ENCODE measurements at regions not wholly inside any gene's neighbourhood (a gene's known extent, or its start where the extent isn't known, plus 50 kb on each side); places are given as distances from the start of the nearest gene placed in this dataset.

DNA sequence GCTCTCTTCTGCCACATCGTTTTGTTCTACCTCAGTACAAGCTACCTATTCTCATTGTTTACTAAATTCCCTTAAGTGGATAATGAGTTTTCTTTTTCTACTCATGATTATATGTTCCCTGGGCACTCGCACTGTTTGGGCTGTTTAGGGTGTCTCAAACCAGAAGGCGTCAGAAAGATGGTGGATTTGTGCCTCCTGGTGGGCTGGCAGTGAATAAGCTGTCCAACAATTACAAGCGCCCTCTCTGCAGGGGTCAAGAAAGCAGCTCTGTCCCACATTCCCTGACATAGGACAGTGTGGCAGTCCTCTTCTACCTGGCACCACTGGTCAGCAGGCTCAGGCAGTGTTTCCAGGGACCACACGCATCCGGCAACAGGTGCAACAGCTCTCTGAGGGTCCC lies 173.4 kb upstream of the PPP2R3A start:
- no peak for DNase-seq (ENCODE audit: low read depth, low spot score)

DNA sequence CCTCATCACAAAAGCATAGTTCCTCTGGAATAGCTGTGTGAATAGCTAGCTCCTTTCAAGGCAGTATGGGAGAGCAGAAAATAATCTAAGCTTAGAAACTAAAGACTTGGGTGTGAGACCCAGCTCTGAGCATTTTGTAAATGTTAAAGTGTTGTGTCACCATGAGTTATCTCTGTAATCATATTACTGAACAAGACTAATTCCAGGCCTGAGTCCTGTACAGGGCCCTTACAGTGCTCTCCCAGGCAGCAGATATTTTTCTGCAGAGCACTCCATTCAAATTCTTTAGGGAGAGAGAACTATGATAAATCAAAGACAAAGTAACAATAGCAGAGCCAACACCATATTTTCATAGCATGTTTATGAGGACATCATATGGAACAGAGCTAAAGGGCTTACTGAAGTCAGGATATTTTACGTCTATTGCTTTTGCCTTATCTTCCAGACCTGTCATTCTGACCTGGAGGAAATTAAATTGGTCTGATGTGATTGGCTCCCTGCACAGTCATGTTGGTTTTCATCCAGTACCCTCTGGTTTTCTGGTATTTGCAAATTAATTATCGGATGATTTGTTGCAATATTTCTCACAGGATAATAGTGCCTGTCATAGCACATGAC lies 172.6 kb upstream of the PPP2R3A start:
- DNase-seq (ENCODE audit: low read depth, low spot score), result no peak

DNA sequence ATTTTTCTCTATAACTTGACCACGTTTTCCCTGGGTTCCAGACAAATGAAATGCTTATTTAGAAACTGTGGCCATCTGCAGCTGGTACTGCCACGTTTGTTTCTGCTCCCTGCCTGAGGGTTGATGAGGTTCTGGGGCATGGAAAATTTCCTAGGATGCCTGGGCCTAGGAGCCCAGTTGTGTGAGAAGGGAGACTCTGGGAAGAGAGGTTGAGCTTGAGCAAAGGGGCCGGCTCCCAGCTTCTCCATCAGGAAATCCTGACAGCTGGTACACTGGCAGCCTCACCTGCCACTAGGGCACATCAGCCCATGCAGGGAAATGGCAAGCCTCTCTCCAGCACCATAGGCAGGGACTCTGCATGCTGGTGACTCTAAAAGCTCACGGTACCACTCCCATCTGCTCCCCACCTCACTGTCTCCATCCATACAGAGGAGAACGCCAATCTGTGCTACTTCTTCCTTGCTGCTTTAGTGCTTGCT lies 165.4 kb upstream of the PPP2R3A start:
- no peak for DNase-seq (ENCODE audit: low read depth, low spot score)

DNA sequence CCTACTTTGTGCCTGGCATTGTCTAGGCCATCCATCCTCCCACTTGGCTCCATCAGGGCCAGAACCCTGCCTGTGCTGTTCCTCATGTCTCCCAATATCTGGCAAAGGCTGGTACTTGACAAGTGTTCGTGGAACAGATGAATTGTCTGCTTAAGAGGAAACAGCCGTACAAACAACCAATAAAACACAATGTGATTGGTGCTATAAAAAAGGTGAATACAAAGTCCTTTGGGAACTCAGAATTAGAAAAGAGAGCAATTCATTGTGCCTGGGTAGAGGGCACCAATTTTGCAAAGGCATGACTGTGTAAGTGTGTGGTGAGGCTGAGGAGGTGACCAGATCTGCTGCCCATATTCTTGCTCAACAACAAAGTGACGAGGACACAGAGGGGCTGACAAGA lies 164.5 kb upstream of the PPP2R3A start:
- DNase-seq (ENCODE audit: low read depth, low spot score), result no peak

DNA sequence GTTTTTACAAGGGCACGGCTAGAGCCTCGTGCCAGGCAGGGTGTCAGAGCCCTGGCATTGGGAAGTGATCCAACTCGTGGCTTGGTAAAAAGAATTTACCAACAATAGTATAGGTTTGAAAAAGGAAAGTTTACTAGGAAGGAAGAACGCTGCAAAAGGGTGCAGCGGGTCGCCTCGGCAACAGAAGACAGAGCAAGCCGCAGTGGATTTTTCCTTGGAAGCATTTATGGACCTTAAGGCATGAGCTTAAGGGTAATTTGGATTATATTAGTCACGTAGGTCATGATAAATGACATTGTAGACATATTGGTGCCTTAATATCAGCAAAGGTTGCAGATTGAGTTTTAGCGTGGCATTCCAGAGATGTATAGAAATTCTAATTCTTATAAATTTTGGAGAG lies 163.4 kb upstream of the PPP2R3A start:
- DNase-seq (ENCODE audit: low read depth, low spot score), result no peak

DNA sequence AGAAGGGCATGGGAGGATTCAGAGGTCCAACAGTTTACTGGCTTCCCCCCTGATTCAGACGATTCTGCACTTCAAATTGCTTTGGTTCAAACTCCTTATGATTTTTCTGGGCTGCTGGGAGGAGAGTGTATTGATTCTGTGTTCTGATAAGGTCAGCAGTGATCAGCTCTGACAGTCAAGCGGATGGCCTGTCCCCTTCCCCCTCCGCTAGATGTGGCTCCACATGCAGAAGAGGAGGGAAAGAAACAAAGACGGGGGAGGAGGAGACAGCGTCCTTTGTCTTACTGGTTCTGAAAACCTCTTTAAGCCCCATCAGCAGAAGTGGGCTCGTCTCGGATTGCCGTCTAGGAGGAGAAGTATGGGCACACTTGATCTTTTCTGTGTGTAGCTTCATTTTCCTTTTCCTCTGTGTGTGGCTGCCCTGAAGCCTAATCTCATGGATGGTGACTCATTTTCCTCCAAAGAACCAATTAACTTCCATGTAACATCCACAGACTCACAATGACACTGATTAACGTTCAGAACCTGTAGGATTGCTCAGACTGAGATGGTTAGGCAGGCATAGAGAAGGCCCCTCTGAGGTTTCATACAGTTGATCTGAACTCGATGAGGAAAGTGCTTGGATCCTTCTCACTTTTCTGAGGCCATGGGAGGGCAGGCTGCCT lies 162.4 kb upstream of the PPP2R3A start:
- DNase-seq (ENCODE audit: low read depth, low spot score), result no peak

DNA sequence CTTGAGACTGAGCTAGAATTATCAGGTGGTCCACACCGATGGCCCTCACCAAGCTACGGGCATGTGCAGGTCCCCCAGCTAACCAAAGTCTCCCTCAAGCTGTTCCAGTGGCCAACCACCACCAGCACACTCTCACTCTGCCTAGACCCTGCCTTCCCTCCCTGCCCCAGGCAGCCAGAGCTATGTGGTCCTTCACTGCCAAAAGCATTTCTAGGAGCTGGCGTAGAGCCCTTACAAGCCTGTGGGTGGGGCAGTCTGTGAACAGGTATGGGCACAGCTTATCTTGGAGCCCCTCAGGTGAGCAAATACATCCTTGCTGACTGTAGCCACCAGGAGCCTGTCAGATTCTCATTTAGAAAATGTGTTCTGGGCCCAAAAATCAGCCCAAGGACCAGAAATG lies 159.8 kb upstream of the PPP2R3A start:
- no peak for DNase-seq (ENCODE audit: low read depth, low spot score)

DNA sequence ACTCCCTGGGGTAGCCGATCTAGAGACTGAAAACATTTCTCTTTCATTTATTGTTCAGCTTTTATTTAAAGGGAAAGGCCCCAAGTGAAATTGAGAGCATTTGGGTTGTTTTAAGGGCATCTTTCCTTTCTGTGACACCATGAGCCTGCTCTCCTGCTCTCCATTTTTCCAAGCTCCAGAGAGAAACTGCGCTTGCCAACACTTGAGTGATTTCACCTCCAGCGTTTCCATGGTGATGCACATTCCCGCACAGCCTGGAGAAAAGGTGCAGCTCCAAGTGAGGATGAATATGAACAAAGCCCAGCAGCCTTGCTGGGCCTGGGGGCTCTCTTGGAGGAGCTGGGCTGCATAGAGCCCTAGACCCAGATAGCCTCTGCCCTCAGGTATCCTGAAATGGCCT lies 159.2 kb upstream of the PPP2R3A start:
- DNase-seq (ENCODE audit: low read depth, low spot score), result peak; percentile 32

DNA sequence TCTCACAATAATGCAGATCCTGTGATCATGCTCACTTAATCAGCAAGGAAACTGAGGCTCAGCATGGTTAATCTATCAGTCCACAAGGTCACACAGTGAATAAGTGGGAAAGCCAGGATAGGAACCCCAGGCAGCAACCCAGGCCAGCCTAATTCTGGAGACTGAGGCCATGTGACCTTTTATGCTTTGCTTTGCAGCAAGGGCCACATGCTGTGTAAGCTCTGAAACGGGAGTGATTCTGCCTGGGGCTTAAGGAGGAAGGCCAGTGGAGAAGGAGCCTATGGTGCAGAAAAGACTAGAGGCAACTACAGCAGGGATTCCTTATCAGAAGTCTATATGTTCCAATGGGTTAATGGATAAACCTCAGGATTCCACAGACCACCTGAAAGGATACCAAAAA lies 157.6 kb upstream of the PPP2R3A start:
- DNase-seq (ENCODE audit: low read depth, low spot score), result peak; percentile 61

DNA sequence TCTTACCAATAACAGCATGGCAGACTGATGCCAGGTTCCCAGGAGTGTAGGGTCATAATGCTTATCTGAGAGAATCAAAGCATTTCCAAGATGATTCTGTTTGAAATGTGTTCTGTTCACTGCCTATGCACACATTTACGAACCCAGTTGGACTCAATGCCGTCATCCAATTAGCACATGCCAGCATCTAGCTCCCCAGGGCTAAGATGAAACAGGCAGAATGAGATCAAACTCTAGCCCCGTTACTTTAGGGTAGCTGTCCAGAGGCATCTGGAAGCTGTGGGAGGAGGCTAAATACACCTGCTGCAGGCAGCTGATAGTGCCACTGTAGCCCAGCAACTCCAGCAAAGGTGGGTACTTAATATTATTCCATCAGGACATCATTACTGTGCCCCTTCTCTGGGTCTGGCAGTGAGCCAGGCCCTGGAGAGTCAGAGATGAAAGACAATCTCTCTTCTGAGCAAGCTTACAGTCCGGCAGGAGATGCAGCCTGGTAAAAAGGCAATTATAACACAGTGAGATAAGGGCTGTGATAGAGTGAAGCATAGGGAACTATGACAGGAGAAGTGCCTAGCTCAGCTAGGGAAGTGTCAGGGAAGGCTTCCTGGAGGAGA lies 156.4 kb upstream of the PPP2R3A start:
- DNase-seq (ENCODE audit: low read depth, low spot score), result no peak

DNA sequence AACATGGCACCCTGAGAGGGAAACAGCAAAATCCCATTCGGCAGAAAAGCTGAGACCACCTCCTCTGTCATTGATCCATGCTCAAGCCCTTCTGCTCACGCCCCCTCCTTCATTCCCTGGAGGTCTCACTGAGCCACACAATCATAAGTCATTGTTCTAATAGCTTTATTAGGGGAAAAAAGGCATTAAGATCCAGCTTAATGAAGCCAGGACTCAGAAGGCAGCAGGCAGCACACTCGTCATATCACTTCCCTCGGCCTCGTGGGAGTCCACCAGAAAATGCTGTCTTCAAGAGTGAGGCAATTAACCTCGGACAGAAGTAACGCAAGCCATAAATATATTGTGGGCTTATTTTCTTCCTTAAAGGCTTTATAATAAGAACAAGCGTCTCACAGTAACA lies 153.9 kb upstream of the PPP2R3A start:
- DNase-seq (ENCODE audit: low read depth, low spot score), result no peak

DNA sequence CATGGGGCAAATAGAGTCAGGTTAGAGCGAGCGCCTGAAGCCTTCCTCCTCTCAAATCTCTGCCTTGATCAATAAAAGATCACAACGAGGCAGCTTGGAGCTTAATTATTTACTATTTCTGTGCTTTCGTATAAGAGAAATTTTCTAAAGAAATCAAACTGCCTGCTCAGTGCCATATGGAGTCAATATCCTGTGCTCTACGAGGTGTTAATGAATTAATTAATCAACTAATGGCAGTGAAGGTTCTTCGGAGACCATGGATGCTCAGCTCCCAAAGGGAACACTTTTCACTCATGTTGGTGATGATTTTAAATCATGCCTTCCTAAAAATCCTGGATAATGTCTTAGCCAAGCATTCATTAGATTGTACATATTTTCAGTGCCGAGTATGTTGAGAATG lies 153.5 kb upstream of the PPP2R3A start:
- no peak for DNase-seq (ENCODE audit: low read depth, low spot score)

DNA sequence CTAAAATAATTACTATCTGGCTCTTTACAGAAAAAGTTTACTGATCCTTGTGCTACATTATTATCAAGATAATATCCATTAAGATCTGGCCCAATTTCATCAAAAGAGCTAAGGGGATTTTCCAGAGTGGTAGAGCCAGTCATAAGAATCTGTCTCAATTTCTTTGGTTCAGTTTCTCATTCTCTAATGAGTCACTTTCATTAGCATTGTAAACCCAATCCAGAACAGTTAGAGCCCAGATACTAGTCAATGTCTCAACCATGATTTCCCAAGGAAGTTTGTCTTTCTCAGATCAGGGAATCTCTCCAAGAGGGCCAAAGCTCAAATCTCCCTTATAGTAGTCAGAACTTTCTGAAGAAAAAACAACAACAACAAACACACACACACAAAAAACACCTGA lies 131.1 kb upstream of the PPP2R3A start:
- DNase-seq (ENCODE audit: low read depth, low spot score), result no peak

DNA sequence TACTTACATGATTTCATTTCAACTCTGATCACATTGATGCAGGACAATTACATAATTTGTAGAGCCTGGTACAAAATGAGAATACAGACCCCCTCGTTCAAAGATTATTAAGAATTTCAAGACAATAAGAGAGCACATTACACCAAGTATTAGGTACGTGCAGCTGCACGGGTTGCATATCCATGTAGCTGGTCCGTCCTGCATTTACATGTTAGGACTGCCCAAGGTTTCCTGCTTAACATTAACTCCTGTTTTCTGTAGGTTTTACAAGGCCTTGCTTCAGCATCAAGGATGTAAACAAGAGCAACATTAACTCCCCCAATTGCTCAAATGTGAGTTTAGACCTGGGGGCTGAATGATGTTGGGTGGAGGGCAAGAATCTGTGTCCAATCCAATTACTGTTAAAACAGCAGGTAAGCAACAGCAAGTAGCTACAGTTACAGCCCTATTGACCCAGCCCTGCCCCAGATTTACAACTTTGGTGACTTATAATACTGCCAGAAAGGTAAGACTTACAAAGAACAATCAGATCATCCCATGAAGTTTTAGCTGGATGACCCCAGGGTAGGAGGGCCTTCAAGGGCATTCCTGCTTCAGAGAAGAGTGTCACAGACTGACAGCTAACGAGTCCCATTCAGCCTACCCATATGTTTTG lies 127.4 kb upstream of the PPP2R3A start:
- no peak for DNase-seq (ENCODE audit: low read depth, low spot score)

DNA sequence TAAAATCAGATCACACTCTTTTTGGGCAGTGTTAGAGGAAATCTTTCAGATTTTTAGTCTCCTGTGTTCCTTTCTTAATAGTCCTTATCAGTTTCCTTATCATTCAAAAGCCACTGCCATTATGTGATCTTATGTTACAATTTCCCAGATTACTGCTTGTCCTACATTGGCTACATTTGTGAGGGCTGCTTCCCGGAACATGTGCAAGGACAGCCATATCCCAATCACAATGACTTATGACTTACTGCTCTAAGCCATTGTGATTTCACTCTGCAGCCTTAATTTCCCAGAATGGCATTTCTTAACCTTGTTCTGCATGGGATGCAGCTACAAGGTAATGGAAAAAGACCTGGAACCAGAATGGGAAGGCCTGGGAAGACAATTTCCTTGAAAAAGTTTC lies 125.1 kb upstream of the PPP2R3A start:
- DNase-seq (ENCODE audit: low read depth, low spot score), result no peak

DNA sequence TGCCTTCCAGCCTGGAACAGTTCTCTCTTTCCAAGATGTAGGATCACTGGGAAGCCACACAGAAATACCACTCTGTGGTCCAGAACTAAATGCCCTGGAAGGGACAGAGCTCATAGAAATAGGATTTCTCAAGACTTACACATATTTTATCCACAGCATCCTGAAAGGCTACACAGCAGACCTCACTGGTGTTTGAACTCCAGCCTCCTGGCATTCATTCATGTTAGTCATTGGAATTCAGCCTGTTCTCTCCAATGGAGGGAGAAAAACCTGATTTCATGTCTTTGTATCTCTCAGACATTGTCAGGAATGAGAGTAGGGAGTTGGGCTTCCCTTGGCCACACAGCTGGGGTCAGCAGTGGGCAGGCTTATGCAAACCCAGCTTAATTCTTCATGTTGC lies 121.1 kb upstream of the PPP2R3A start:
- DNase-seq (ENCODE audit: low read depth, low spot score), result no peak

DNA sequence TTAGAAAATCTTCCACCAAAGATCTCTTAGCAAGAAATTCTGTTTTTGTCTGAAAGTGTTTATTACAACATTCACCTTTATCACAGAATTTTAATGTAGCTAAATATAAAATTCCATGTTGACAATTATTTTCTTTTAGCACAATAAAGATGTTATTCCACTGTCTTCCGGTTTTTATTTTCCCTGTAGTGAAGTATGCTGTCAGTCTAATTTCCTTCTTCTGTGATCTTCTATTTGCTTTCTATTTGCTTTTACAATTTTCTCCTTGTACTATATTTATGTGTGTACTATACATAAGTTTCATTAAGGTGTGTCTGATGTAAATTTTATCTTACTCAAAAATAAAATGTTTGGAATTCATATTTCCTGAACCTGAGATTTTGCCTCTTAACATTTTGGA lies 117.5 kb upstream of the PPP2R3A start:
- DNase-seq (ENCODE audit: low read depth, low spot score), result no peak

DNA sequence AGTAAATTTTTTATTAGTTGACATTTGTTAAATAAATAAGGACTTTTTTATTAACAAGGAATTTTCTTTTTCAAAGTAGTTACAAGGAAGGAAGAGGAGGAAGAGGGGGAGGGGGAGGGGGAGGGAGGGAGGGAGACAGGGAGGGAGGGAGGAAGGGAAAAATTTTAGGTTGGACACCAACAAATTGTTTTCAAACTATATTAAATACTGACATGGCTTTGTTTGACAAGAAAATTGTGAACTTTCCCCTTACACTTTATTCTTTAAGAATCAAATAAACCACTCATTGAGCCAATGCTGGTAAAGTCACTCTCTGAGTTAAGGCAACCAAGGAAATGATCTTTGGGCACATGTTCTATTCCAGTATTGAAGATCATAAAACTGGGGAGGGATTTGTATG lies 115.7 kb upstream of the PPP2R3A start:
- DNase-seq (ENCODE audit: low read depth, low spot score), result no peak

DNA sequence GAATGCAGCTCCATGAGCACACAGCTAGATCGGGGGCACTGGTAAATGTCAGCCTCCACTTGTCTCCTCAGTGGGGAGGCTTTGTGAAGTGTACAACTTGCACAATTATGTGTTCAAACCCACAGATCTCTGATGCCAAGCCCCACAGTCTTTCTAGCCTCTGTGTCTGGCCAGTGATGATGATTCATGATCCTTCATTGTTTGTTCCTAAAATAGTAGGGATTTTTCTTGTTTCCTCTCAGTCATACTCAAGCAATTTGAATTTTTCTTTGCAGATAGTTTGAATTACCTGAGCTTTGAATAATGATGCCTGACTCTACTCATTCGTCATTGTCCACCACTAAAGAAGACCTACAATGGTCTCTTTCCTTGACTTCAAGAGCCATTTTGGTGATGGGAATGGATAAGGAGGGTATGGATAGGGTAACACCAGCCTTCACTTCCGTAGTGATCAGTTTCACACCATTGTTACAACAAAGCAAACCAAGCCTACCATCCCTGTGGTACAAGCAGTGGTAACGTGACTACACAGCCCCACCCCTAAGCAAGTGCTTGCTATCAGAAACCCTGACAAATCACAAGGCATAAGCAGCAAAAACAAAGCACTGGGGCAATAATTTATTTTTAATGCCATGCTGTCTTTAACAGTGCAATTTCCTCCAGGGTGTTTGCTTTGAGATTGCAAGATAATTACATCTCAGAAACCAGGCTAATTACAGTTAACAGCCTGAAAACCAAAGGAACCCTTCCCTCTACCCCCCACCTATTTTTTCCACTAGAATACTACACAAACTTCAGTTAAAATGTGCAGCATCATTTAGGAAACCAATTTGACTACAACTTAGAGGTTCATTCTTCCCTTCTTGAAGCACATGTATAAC lies 114.1 kb upstream of the PPP2R3A start:
- no peak for DNase-seq (ENCODE audit: low read depth, low spot score)

DNA sequence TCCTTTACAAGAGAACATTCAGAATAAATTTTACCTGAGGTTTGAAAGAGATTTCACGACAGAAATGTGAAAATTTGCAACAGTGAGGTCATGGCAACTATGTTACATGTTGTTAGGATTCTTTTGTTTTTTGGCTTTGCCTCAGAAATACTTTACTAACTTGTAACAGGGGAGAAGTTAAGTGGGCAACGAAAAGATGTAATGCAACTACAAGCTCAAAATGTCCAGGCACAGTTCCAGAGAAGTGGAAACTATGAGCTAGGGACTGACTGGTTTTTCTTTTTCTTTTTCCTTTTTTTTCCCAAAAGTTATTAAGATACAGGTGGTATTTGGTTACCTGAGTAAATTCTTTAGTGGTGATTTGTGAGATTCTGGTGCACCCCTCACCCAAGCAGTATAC lies 111.5 kb upstream of the PPP2R3A start:
- no peak for DNase-seq (ENCODE audit: low read depth, low spot score)

DNA sequence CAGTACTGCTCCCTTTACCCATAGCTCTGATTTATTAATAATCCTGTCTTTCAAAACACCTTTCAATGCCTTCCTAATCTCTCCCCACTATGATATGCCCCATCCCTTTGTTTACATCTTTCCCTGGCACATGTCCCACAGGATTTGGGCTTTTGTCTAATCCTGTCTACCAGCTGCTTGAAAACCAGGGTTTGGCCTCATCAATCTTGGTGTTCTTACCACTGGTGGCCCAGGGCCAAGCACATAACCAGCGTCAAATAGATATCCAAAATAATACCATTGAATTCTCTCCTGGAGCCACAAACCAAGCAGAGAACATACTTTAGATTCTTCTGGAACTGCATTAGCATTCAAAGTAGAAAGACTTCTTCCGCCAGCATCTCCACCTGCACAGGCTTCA lies 104.8 kb upstream of the PPP2R3A start:
- DNase-seq (ENCODE audit: low read depth, low spot score), result no peak

DNA sequence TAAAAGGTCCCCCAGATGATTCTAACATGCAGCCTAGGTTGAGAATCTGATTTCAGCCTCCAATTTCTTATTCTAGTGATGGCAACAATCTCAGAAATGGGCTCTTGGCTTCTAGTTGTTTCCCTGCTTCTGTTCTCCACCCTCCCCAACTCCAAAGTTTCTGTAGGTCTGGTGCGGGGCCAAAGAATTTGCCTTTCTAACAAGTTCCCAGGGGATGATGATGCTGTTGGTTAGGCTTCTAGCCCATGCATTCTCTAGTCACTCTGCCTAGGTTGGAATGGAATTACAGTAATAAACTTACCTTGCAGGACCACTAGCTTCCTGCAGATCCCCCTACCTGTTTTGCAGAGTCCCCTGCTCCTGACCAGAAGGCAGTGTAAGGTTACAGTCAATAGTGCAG lies 103.2 kb upstream of the PPP2R3A start:
- no peak for DNase-seq (ENCODE audit: low read depth, low spot score)
